GM23248 (cell line): ENCODE measurements at regions not wholly inside any gene's neighbourhood (a gene's known extent, or its start where the extent isn't known, plus 50 kb on each side); places are given as distances from the start of the nearest gene placed in this dataset.

ENCODE experiments used
- DNase-seq: peaks from one replicate; pipeline ENCODE4 v3.0.0-alpha.2; 2015
- H2AFZ ChIP-seq: fragments of 200-600 bp; sonication (generic); 2 replicates; pipeline ENCODE4 v1.6.1; 2016; ENCODE audit warnings: antibody characterized with exemption
- H3F3A ChIP-seq: fragments of 200-600 bp; sonication (generic); 2 replicates; pipeline ENCODE4 v1.6.1; 2016; ENCODE audit warnings: mild to moderate bottlenecking, antibody characterized with exemption, mixed run types; ENCODE audit not compliant: insufficient read depth
- H3K27ac ChIP-seq: fragments of 200-600 bp; sonication (generic); 2 replicates; pipeline ENCODE4 v1.5.1; 2016; ENCODE audit warnings: mild to moderate bottlenecking
- H3K27me3 ChIP-seq: fragments of 200-600 bp; sonication (generic); replicated peaks from 2 replicates; pipeline ENCODE4 v1.6.1; 2016; ENCODE audit warnings: mild to moderate bottlenecking; ENCODE audit not compliant: insufficient read depth
- H3K36me3 ChIP-seq: fragments of 200-600 bp; sonication (generic); 2 replicates; pipeline ENCODE4 v1.6.1; 2016; ENCODE audit warnings: low read depth, mild to moderate bottlenecking
- H3K4me1 ChIP-seq: fragments of 200-600 bp; sonication (generic); 2 replicates; pipeline ENCODE4 v1.6.1; 2016; ENCODE audit warnings: mild to moderate bottlenecking; ENCODE audit not compliant: insufficient read depth
- H3K4me2 ChIP-seq: fragments of 200-600 bp; sonication (generic); one replicate; pipeline ENCODE4 v1.6.1; 2016; ENCODE audit warnings: mild to moderate bottlenecking; ENCODE audit not compliant: unreplicated experiment
- H3K4me3 ChIP-seq: fragments of 200-600 bp; sonication (generic); 2 replicates; pipeline ENCODE4 v1.5.1; 2016; ENCODE audit warnings: mild to moderate bottlenecking
- H3K79me2 ChIP-seq: fragments of 200-600 bp; sonication (generic); 2 replicates; pipeline ENCODE4 v1.6.1; 2016; ENCODE audit warnings: mild to moderate bottlenecking; ENCODE audit not compliant: insufficient read depth
- H3K9ac ChIP-seq: fragments of 200-600 bp; sonication (generic); 2 replicates; pipeline ENCODE4 v1.6.1; 2016; ENCODE audit warnings: mild to moderate bottlenecking
- H3K9me2 ChIP-seq: fragments of 200-600 bp; sonication (generic); 2 replicates; pipeline ENCODE4 v1.6.1; 2016; ENCODE audit warnings: mixed run types, mild to moderate bottlenecking, moderate library complexity; ENCODE audit not compliant: insufficient read depth
- H3K9me3 ChIP-seq: fragments of 200-600 bp; sonication (generic); one replicate; pipeline ENCODE4 v1.6.1; 2017; ENCODE audit warnings: low read depth
- H4K20me1 ChIP-seq: fragments of 200-600 bp; sonication (generic); 2 replicates; pipeline ENCODE4 v1.6.0; 2016; ENCODE audit not compliant: insufficient read depth
- EZH2 ChIP-seq: fragments of 200-600 bp; sonication (generic); IDR thresholded peaks from 2 replicates; pipeline ENCODE4 v1.6.1; 2018; ENCODE audit warnings: antibody characterized with exemption, mild to moderate bottlenecking; ENCODE audit not compliant: insufficient read depth, poor library complexity, severe bottlenecking
- EZH2phosphoT487 ChIP-seq: fragments of 200-600 bp; sonication (generic); IDR thresholded peaks from 2 replicates; pipeline ENCODE4 v1.6.1; 2018; ENCODE audit warnings: antibody characterized with exemption, moderate library complexity, mild to moderate bottlenecking, low read depth; ENCODE audit not compliant: insufficient read depth
- WGBS, 2 experiments: methylation state at CpG; one replicate each; pipeline ENCODE4 v1.1.6; 2015 to 2017; ENCODE audit warnings: low lambda C conversion rate in 2 of 2, low coverage in 1 of 2; ENCODE audit errors: missing lambda C conversion rate in 2 of 2; 5-methylcytosine and 5-hydroxymethylcytosine counted together
- in situ Hi-C: fragments of 300-500 bp; cut with MboI; formaldehyde crosslinking; loops from 2 replicates; pipeline ENCODE4 v1.15.0; 2020

- Histone ChIP-seq H3F3A (no peaks in the 10 kb centered on the region), H4K20me1 (no peaks in the 10 kb centered on the region), H3K79me2 (no peaks in the 10 kb centered on the region), H3K9me3 (no peaks in the 10 kb centered on the region), H3K4me2 (no peak overlapping the region), H3K4me1 (no peaks in the 10 kb centered on the region), H3K9ac (no peak overlapping the region), H3K36me3 (no peaks in the 10 kb centered on the region), H3K4me3 (no peak overlapping the region), H3K27me3 (peaks cover 14% of the 10 kb centered on the region), H2AFZ (no peak overlapping the region), H3K27ac (no peak overlapping the region), H3K9me2 (no peaks in the 10 kb centered on the region)
- 58 to 75% methylated on average over 15 to 26 of the region's 26 CpGs for WGBS, 2 experiments
- TF ChIP-seq EZH2phosphoT487 (no peak), EZH2 (no peak)
- no peak for DNase-seq
- in situ Hi-C loops, result no loop called here
Observed at GRCh38 chr4:1554246-1554875, 129.8 kb downstream of the FAM53A start.

GRCh38 chr4:1553365-1553764 is 130.7 kb downstream of the FAM53A start:
- no peak overlapping the region for H3K27ac ChIP-seq
- H3K9me3 ChIP-seq, result no peaks in the 10 kb centered on the region
- no peak overlapping the region for H3K9ac ChIP-seq
- no peak overlapping the region for H3K4me3 ChIP-seq
- in situ Hi-C loops, result no loop called here
- no peaks in the 10 kb centered on the region for H3F3A ChIP-seq
- no peak overlapping the region for H3K4me2 ChIP-seq
- WGBS, 2 experiments, result 50 to 56% methylated on average over 16 to 18 of the region's 18 CpGs
- H3K27me3 ChIP-seq, result peaks cover 14% of the 10 kb centered on the region
- H3K9me2 ChIP-seq, result no peaks in the 10 kb centered on the region
- no peak for DNase-seq
- H2AFZ ChIP-seq, result no peak overlapping the region
- no peaks in the 10 kb centered on the region for H4K20me1 ChIP-seq
- H3K36me3 ChIP-seq, result no peaks in the 10 kb centered on the region
- TF ChIP-seq EZH2 (no peak), EZH2phosphoT487 (no peak)
- H3K79me2 ChIP-seq, result no peaks in the 10 kb centered on the region
- no peaks in the 10 kb centered on the region for H3K4me1 ChIP-seq

DNA sequence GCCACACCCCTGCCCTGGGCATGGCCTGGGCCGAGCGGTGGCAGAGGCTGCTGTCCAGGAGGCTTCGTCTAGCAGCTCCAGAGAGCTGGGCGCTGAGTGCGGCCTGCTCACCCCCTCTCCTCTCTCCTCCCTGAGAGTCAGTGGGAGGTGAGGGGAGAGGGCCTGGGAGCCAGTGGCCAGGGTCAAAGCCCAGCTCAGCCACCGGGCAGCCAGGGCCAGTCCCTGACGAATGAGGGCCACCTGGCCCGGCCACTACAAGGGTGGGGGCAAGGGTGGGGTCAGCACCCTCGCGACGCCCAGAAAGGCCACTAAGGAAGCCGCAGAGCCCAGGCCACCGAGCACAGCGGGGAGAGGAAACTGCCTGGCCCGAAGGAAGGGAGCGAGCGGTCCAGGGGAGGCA is 131.7 kb downstream of the FAM53A start:
- no peaks in the 10 kb centered on the region for H3K9me2 ChIP-seq
- H3K27ac ChIP-seq, result no peak overlapping the region
- no peak overlapping the region for H2AFZ ChIP-seq
- no peaks in the 10 kb centered on the region for H3K79me2 ChIP-seq
- no peak for TF ChIP-seq EZH2phosphoT487
- no peak for TF ChIP-seq EZH2
- peaks cover 12% of the 10 kb centered on the region; the same call in 1 of the 2 replicates for H3K27me3 ChIP-seq
- no peak for DNase-seq
- in situ Hi-C loops, result no loop called here
- H3K4me3 ChIP-seq, result no peak overlapping the region
- 71 to 74% methylated on average over 12 to 17 of the region's 17 CpGs for WGBS, 2 experiments
- H3K9me3 ChIP-seq, result no peaks in the 10 kb centered on the region
- H4K20me1 ChIP-seq, result no peaks in the 10 kb centered on the region
- H3K36me3 ChIP-seq, result no peaks in the 10 kb centered on the region
- no peaks in the 10 kb centered on the region for H3F3A ChIP-seq
- H3K4me2 ChIP-seq, result no peak overlapping the region
- H3K9ac ChIP-seq, result no peak overlapping the region
- H3K4me1 ChIP-seq, result no peaks in the 10 kb centered on the region

- no peaks in the 10 kb centered on the region for H3K4me1 ChIP-seq
- no peaks in the 10 kb centered on the region for H3F3A ChIP-seq
- H3K4me2 ChIP-seq, result no peak overlapping the region
- no peak overlapping the region for H3K9ac ChIP-seq
- H3K9me3 ChIP-seq, result no peaks in the 10 kb centered on the region
- H3K4me3 ChIP-seq, result no peak overlapping the region
- TF ChIP-seq EZH2 (no peak), EZH2phosphoT487 (no peak)
- peaks cover 2% of the 10 kb centered on the region; the same call in 1 of the 2 replicates for H3K27me3 ChIP-seq
- in situ Hi-C loops, result no loop called here
- H3K27ac ChIP-seq, result no peak overlapping the region
- H4K20me1 ChIP-seq, result no peaks in the 10 kb centered on the region
- H3K79me2 ChIP-seq, result no peaks in the 10 kb centered on the region
- H2AFZ ChIP-seq, result no peak overlapping the region
- H3K9me2 ChIP-seq, result no peaks in the 10 kb centered on the region
- no peak for DNase-seq
- WGBS, 2 experiments, result 44 to 71% methylated on average over 4 to 6 of the region's 6 CpGs
- H3K36me3 ChIP-seq, result no peaks in the 10 kb centered on the region
Observed at GRCh38 chr4:1551211-1551610, 132.9 kb downstream of the FAM53A start.
